A549 (cell line): ENCODE measurements at regions not wholly inside any gene's neighbourhood (a gene's known extent, or its start where the extent isn't known, plus 50 kb on each side); places are given as distances from the start of the nearest gene placed in this dataset.

Experiments used
- CEBPB ChIP-seq, 2 experiments: fragments of >200 bp in 1 of 2; sonication (Bioruptor Twin) in 1 of 2; formaldehyde crosslinking in 1 of 2; IDR thresholded peaks; 2 replicates each; pipeline ENCODE4 v1.6.1; 2012 to 2016
- CTCF ChIP-seq: fragments of >200 bp; sonication (Bioruptor Twin); formaldehyde crosslinking; IDR thresholded peaks from 3 replicates; pipeline ENCODE4 v1.5.1; 2016
- MAX ChIP-seq: IDR thresholded peaks from 2 replicates; pipeline ENCODE4 v1.6.1; 2012
- MYC ChIP-seq: IDR thresholded peaks from 2 replicates; pipeline ENCODE4 v1.6.1; 2012; ENCODE audit warnings: mild to moderate bottlenecking, inconsistent platforms, low read length, improper control_type of control experiment, borderline replicate concordance
- POLR2A ChIP-seq: IDR thresholded peaks from 2 replicates; pipeline ENCODE4 v1.6.1; 2012; ENCODE audit warnings: mild to moderate bottlenecking, low read length
- RFX5 ChIP-seq: fragments of 450-650 bp; IDR thresholded peaks from 2 replicates; pipeline ENCODE4 v1.7.1; 2014; ENCODE audit warnings: antibody characterized with exemption, mild to moderate bottlenecking, moderate library complexity
- RNF2 ChIP-seq: fragments of 200-600 bp; sonication (generic); IDR thresholded peaks from 2 replicates; pipeline ENCODE4 v1.6.1; 2016; ENCODE audit warnings: low read depth, mild to moderate bottlenecking, antibody characterized with exemption, moderate library complexity, borderline replicate concordance
- USF2 ChIP-seq: fragments of 450-650 bp; IDR thresholded peaks from 2 replicates; pipeline ENCODE4 v1.6.1; 2014; ENCODE audit warnings: antibody characterized with exemption
- TF ChIP-seq, protein P1 (sequence below): fragments of 200-600 bp; sonication (generic); IDR thresholded peaks from 2 replicates; pipeline ENCODE4 v1.6.1; 2016; ENCODE audit warnings: antibody characterized with exemption, mild to moderate bottlenecking, moderate library complexity

DNA sequence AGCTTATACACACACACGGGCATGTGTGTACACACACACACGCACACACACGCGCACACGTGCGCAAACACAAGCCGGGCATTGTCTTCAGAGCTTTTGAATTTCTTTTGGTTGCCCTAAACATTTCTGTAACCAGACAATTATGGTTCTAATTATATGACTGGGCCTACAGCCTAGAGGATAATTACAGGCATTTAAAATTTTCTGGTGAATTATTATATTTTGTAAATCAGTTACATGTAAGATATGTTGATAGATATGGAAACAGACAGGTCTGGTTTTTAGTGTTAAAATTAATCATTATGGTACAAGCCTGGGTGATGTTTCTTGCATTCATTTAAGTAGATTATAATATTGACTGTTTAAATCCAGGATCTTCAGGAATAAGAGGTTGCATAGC is 1120.5 kb downstream of the ADGRL3 start:
- no peak for TF ChIP-seq CTCF
- TF ChIP-seq RFX5, result no peak
- TF ChIP-seq, protein P1, sequence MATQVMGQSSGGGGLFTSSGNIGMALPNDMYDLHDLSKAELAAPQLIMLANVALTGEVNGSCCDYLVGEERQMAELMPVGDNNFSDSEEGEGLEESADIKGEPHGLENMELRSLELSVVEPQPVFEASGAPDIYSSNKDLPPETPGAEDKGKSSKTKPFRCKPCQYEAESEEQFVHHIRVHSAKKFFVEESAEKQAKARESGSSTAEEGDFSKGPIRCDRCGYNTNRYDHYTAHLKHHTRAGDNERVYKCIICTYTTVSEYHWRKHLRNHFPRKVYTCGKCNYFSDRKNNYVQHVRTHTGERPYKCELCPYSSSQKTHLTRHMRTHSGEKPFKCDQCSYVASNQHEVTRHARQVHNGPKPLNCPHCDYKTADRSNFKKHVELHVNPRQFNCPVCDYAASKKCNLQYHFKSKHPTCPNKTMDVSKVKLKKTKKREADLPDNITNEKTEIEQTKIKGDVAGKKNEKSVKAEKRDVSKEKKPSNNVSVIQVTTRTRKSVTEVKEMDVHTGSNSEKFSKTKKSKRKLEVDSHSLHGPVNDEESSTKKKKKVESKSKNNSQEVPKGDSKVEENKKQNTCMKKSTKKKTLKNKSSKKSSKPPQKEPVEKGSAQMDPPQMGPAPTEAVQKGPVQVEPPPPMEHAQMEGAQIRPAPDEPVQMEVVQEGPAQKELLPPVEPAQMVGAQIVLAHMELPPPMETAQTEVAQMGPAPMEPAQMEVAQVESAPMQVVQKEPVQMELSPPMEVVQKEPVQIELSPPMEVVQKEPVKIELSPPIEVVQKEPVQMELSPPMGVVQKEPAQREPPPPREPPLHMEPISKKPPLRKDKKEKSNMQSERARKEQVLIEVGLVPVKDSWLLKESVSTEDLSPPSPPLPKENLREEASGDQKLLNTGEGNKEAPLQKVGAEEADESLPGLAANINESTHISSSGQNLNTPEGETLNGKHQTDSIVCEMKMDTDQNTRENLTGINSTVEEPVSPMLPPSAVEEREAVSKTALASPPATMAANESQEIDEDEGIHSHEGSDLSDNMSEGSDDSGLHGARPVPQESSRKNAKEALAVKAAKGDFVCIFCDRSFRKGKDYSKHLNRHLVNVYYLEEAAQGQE, result no peak
- no peak for TF ChIP-seq MYC
- no peak for TF ChIP-seq POLR2A
- no peak for TF ChIP-seq RNF2
- TF ChIP-seq MAX, result no peak
- no peak for TF ChIP-seq CEBPB (IDR thresholded peaks at IDR 0.05)
- TF ChIP-seq USF2, result no peak
